ENCODE measurements at regions not wholly inside any gene's neighbourhood (a gene's known extent, or its start where the extent isn't known, plus 50 kb on each side); places are given as distances from the start of the nearest gene placed in this dataset.

- ATAC-seq (ENCODE audit: insufficient number of reproducible peaks, low FRiP score, low read depth) (no peak), DNase-seq (ENCODE audit: low spot score) (no peak)
- Histone ChIP-seq H3K36me3 (no peaks in the 10 kb centered on the region), H3K4me3 (no peak overlapping the region), H3K4me1 (ENCODE audit: control insufficient read depth in 1 of 2, low read depth in 2 of 2) (no peaks in the 10 kb centered on the region), H3K27me3 (replicated peaks; ENCODE audit: insufficient read depth) (no peaks in the 10 kb centered on the region), H3K27ac (no peak overlapping the region), H3K9me3 (no peaks in the 10 kb centered on the region)
- no peak for TF ChIP-seq CTCF (IDR thresholded peaks at IDR 0.05)
Observed at GRCh38 chr22:47626428-47627390, 864.3 kb downstream of the TBC1D22A start.

- ATAC-seq (ENCODE audit: insufficient number of reproducible peaks, low FRiP score, low read depth) (no peak), DNase-seq (ENCODE audit: low spot score) (no peak)
- Histone ChIP-seq H3K36me3 (no peaks in the 10 kb centered on the region), H3K4me1 (ENCODE audit: control insufficient read depth in 1 of 2, low read depth in 2 of 2) (no peaks in the 10 kb centered on the region), H3K4me3 (no peak overlapping the region), H3K27me3 (replicated peaks; ENCODE audit: insufficient read depth) (no peaks in the 10 kb centered on the region), H3K27ac (no peak overlapping the region), H3K9me3 (no peaks in the 10 kb centered on the region)
- no peak for TF ChIP-seq CTCF (IDR thresholded peaks at IDR 0.05)
Observed at GRCh38 chr22:47625531-47626427, 863.3 kb downstream of the TBC1D22A start.

GRCh38 chr22:47625013-47625385 lies 862.5 kb downstream of the TBC1D22A start:
- no peaks in the 10 kb centered on the region for H3K36me3 ChIP-seq
- no peak overlapping the region for H3K27ac ChIP-seq
- no peak overlapping the region for H3K4me3 ChIP-seq
- no peaks in the 10 kb centered on the region for H3K9me3 ChIP-seq
- no peaks in the 10 kb centered on the region for H3K27me3 ChIP-seq (replicated peaks; ENCODE audit: insufficient read depth)
- ATAC-seq (ENCODE audit: insufficient number of reproducible peaks, low FRiP score, low read depth) (no peak), DNase-seq (ENCODE audit: low spot score) (no peak)
- no peak for TF ChIP-seq CTCF (IDR thresholded peaks at IDR 0.05)
- no peaks in the 10 kb centered on the region for H3K4me1 ChIP-seq (ENCODE audit: control insufficient read depth in 1 of 2, low read depth in 2 of 2)

GRCh38 chr22:47624252-47625012 lies 862.0 kb downstream of the TBC1D22A start:
- Histone ChIP-seq H3K4me1 (ENCODE audit: control insufficient read depth in 1 of 2, low read depth in 2 of 2) (no peaks in the 10 kb centered on the region), H3K27me3 (replicated peaks; ENCODE audit: insufficient read depth) (no peaks in the 10 kb centered on the region), H3K4me3 (no peak overlapping the region), H3K9me3 (no peaks in the 10 kb centered on the region), H3K36me3 (no peaks in the 10 kb centered on the region), H3K27ac (no peak overlapping the region)
- TF ChIP-seq CTCF (IDR thresholded peaks at IDR 0.05): no peak
- no peak for DNase-seq (ENCODE audit: low spot score)
- ATAC-seq (ENCODE audit: insufficient number of reproducible peaks, low FRiP score, low read depth): no peak
